Right renal pelvis (tissue), 4 donors: ENCODE measurements at regions not wholly inside any gene's neighbourhood (a gene's known extent, or its start where the extent isn't known, plus 50 kb on each side); places are given as distances from the start of the nearest gene placed in this dataset.

Source experiments
- DNase-seq, 4 donors: peaks; one replicate each; pipeline ENCODE4 v3.0.0-alpha.2; 2013; ENCODE audit warnings: low read depth in 4 of 4, low spot score in 3 of 4, missing footprints in 1 of 4

DNA sequence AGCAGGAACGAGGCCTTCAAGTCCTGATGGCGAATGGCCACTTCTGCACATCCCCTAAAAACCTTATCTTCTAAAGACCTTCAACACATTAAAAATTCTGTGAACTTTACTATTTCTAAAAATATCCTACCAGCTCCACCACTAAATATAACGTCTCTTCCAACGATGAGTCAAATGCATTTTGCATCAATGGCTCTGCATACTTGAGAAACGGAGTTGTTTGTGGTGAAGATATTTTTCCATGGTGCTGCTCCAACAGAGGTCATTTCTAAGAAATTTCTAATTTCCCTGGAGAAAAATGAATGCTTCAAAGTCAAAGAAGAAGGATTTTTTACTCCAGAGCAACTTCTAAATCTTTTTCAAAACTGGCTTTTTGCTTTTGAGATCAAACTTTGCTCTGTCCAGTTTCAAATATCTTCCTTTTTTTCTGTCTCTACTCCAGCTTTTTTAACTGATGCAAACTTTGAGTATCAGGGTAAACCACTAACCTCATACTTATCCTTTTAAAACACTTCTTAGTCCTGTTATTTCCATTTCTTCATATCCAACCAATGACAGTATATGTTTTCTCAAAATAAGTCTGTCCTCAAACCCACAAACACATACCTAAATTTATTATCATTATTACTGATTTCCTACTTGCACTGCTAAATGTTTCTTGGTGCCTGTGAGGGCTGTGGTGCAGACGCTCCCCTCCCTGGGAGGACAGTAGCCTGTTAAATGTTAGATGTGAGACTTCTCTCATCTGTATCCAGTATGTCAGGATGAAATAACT lies 258.1 kb downstream of the KLF6 start:
- no peak for DNase-seq

- DNase-seq, result no peak
Measured at GRCh38 chr10:3525832-3526449, 259.1 kb downstream of the KLF6 start.

- DNase-seq, result no peak
Measured at GRCh38 chr10:3524086-3524960, 260.7 kb downstream of the KLF6 start.

DNA sequence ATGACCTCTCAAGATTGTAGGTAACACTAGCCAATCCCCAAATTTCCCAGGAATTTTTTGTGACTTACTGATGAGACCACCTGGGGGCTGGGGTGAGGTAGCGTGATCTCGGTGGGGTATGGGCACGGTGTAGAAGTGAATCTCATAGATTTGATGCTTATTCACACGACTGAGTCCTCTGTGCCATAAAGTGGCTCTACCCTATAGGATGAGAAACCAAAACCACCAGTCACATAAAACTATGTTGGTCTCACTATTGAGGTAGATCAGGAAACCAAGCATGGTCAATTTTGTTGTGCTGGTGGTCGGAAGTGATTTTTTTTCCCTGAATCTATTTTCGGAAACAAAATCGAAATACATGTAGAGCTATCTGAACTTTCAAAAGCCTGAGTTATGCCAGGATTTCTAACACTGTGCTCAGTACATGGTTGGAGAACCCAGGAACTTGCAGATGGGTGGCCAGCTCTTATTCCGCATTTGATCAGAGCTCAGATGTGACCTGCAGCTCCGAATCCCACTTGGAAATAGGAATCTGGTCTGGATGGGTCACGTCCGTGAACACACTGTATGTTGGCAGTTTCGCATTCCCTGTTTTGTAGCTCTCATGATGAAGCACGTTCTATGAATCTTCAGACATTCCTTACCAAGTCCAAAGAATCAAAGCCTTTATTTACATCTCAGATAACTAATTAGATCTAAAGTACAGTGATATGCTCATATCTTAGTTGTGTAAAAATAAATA lies 261.5 kb downstream of the KLF6 start:
- DNase-seq, result no peak

DNA sequence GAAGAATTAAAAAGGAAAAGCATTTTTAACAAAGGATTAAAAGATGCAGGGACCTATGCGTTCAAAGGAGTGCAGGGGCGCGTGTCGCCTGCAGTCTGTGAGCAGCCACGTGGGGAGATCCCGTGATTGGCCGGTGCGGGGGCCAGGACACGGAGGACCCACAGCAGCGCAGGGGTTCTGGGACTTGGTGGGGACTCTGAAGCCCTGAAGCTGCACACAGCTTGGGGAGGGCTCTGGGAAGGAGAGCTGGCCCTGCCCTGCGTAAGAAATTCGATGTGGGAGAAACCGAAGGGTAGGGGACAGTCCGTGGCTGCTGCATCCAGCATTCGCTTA lies 268.1 kb downstream of the KLF6 start:
- DNase-seq, result no peak

DNA sequence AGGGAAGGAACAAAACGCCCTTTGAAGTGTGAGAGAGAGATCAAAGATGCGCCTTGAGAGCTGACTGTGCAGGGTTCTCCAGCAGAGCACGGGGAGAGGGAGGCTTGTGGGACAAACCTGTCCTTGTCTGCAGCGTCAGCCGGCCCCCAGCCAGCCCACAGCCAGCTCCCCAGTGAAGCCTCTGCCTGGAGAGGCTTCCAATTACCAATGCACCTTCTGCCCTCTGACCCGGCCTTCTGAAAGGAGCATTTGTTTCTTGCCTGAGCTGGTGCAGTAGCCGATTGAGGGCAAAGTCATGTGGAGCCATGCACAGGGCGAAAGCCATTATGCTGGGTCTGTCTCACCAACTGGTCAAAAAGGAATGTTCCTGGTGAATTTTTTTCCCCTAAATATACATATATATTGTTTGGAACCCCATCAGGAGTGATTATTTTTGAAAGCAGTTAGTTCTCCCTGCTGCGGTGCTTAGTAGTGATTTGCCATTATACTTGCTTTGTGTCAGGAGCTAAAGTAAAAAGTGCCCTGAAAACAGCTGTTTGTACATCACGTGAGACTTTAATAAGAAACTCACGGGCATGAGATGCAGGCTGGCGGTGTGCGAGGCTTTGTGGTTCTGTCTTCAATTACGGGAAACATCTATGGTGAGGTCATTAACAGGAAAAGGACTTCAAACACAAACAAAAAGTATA lies 268.6 kb downstream of the KLF6 start:
- no peak for DNase-seq

DNA sequence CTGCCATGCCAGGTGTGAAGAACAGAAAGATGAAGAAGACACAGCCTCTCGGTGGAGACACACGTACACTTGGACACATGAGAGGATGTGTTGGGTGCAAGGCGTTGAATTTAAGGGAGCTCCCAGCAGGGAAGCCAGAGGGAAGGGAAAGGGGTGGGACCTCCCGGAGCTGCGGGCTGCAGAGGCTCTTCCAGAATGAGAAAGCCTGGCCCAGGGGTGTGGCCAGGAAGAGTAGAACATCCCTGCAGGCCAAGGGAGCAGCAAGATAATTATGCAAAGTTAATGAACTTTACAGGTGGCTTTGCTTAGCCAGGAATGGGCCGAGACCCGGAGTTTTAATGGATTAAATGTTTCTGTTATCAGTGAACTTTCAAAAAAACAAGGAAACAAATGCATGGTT lies 270.3 kb downstream of the KLF6 start:
- no peak for DNase-seq

- no peak for DNase-seq
Measured at GRCh38 chr10:3512263-3512662, 272.7 kb downstream of the KLF6 start.

DNA sequence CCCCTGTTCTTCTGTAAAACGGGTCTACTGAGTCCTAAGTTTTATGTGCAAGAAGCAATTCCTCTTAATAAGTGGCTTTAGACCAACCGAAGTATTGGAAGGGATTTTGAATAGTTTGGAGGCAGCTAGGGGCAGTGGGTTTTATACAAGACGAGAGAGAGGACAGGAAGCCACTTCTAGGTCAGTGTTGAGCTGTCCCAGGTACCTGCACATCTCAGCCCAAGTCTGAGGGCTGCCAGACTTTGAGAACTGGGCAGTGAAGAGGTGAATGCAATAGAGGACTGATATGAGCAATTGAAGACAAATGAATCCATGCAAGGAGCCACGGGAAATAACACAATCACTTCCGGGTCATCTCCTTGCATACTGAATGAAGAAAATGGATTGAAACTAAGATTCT lies 273.5 kb downstream of the KLF6 start:
- no peak for DNase-seq

DNA sequence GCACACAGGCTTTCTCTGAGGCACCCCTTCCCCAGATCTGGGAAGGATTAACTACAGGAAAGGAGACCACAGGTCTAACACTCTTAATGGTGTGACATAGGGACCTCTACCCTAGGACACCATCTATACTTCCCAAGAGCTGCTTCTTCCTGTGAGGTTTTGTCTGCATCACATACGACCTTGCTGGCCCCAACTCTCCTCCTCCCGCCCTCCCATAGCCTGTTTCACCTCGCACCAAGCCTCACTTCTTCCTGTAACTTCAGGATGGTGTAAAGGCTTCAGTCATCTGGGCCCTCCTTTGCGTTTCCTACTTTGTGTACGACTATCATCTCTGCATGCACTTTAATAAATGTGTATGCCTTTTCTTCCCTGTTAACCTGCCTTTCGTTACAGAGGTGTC lies 274.3 kb downstream of the KLF6 start:
- no peak for DNase-seq

GRCh38 chr10:3509355-3509754 lies 275.7 kb downstream of the KLF6 start:
- no peak for DNase-seq

- DNase-seq, result no peak
Measured at GRCh38 chr10:3503299-3503698, 281.7 kb downstream of the KLF6 start.

DNA sequence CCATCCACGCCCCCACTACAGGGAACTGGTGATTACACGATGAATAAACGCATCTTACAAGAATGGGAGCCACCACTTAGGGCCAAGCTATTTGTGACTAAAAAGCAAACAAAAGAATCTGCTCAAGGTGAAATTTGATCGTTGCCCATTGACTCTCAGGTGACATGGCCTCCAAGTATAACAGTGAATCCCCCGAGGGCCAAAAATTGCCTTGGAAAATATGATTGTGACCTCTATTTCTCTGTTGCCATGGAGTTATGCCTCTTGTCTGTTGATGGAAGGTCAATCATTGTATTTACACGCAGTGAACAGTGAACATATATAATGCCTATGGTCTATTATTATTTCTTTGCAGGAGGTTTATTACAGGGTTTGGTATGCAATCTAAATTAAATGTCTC lies 282.3 kb downstream of the KLF6 start:
- DNase-seq, result no peak

DNA sequence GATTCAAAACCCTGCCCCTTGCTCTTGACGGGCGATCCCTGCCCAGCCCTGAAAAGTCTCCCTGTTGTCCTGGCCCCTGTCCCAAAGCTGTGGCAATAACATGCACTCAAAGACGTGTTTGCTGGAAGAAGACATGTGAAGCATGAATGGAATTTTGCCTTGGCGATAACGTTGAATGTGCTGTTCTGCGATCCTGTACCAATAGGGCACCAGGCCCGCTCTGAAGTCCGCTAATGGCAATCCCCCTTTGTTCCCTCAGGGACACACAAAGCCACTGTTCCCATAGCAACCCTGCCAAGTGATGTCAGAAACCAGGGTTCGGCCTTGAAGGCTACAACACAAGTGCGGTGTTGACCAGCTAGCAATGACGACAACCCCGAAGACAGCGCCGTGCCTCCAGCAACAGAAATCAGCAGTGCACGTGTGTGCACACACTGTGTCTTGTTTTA lies 284.6 kb downstream of the KLF6 start:
- DNase-seq, result no peak

DNA sequence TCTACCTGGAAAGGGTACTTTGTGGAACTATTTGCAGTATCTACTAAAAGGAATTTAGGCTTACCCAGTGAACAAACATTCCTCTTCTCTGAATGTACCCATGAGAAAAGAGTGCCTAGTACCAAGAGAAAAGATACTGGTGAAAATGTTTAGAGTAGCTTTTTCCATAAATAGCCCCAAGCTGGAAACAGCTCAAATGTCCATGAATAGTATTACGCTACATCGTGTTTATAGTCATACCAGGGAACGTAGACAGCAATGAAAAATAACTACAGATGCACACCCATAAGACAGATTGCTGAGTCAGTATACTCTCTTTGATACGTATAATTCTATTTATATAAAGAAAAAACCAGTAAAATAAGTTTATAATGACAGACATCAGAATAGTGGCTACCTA lies 285.9 kb downstream of the KLF6 start:
- no peak for DNase-seq

DNA sequence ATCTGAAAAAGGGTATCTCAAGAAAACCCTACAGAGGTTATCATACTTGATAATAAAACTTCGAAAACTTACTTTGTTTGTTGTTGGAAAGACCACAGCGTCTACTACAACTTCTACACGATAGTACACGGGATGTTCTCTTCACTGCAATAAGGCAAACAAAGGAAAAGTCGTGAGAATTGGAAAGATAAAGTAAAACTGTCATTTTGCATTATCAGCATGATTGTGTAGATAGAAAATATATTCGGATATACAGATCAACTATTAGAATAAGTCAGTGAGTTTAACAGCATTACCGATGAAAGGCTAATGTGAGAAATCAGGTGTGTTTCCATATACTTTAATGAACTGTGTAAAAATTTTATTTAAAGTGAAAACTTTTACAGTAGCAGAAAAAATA lies 287.4 kb downstream of the KLF6 start:
- DNase-seq, result no peak

- no peak for DNase-seq
Measured at GRCh38 chr10:3496138-3496537, 288.9 kb downstream of the KLF6 start.

DNA sequence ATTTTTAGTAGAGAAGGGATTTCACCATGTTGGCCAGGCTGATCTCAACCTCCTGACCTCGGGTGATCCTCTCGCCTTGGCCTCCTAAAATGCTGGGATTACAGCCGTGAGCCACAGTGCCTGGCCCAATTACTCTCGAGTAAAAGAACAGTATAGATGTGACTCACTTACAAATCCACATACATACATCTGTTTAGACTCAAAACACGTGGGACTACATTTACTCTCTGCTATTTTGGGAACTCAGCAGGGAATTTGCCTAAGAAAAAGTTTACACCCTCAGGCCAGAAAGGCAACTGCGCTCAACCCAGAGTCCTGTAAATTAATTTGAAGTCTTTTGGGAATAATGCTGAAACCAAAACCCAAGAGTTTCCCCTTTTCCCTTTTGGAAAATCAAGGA lies 289.7 kb downstream of the KLF6 start:
- DNase-seq, result no peak

DNA sequence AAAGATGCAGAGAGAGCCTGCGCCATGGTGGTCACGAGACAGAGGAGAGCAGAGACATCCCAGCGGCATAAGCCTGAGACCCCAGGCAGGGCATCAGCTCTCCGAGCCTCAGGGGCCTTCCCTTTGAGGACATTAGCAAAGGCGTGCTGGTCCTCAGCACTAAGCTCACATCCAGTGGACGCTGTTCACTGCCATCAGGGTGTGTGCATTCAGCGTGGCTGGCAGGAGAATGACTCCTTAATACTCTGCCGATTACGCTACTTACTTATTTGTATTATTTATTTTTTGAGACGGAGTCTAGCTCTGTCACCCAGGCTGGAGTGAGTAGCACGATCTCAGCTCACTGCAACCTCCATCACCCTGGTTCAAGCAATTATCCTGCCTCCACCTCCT lies 290.2 kb downstream of the KLF6 start:
- DNase-seq, result no peak

DNA sequence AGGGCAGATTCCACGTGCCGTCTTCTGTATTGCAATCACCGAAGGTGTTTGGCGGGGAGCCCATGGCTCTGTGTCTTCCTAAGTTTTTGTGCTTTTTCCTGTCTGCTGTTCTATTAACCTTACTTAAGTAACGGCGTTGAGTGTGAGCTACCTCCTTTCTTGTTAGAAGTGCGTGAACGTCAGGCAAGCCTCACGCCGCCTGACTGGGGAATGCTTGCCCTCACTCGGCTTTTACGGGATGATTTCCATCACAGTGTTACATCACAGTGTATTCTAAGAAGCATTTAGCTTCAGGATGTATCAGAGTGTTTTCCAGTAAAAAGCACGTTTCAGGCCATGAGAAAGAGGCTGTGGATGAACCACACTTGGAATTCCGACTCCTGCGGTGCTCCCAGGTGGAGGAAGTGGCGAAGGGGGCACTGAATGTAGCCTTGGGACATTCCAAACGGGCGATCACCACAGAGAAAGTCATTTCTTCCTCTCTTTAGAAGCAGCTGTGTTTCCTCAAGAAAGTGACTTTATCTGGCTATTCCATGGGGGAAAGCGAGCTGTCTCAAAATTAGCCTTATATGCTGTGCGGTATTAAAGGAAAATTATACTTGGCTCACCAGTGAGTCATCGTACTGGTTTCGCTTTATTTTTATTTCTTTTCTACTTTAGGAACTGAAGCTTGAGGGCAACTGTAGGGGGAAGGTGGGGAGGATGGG lies 290.7 kb downstream of the KLF6 start:
- no peak for DNase-seq
